ENCODE measurements at regions not wholly inside any gene's neighbourhood (a gene's known extent, or its start where the extent isn't known, plus 50 kb on each side); places are given as distances from the start of the nearest gene placed in this dataset.
A peak's percentile ranks its signal among the peaks of the same experiment; 100 is the strongest.

DNA sequence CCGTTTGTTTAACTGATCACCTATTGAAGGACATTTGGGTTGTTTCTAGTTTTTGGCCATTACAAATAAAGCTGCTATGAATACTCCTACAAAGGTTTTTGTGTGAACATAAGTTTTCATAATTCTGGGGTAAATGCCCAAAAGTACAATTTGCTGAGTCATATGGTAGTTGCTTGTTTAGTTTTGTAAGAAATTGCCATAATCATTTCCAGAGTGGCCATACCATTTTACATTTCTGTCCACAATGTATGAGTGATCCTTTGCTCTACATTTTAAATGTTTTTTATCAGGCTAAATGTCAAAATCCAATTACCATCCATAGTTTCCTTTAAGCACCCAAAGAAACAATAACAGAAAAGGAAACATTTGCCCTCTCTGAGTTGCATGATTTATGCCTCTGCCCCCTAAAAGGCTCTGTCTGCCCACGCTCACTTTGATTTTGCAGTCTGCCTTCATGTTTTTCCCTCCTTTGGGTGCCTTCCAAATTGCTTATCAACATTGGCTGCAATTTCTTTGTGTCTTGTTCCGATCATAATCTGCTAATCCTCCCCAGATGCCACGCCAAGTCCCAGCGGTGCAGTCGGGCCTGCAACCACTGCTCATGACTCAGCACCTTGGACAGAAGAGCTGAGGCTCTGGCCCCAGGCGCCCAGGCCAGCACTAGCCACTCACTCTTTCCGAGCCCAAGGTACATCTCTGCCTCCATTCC lies 339.2 kb downstream of the PIK3R1 start (continued):
- TF ChIP-seq, protein P1, sequence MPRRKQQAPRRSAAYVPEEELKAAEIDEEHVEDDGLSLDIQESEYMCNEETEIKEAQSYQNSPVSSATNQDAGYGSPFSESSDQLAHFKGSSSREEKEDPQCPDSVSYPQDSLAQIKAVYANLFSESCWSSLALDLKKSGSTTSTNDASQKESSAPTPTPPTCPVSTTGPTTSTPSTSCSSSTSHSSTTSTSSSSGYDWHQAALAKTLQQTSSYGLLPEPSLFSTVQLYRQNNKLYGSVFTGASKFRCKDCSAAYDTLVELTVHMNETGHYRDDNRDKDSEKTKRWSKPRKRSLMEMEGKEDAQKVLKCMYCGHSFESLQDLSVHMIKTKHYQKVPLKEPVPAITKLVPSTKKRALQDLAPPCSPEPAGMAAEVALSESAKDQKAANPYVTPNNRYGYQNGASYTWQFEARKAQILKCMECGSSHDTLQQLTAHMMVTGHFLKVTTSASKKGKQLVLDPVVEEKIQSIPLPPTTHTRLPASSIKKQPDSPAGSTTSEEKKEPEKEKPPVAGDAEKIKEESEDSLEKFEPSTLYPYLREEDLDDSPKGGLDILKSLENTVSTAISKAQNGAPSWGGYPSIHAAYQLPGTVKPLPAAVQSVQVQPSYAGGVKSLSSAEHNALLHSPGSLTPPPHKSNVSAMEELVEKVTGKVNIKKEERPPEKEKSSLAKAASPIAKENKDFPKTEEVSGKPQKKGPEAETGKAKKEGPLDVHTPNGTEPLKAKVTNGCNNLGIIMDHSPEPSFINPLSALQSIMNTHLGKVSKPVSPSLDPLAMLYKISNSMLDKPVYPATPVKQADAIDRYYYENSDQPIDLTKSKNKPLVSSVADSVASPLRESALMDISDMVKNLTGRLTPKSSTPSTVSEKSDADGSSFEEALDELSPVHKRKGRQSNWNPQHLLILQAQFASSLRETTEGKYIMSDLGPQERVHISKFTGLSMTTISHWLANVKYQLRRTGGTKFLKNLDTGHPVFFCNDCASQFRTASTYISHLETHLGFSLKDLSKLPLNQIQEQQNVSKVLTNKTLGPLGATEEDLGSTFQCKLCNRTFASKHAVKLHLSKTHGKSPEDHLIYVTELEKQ (CRISPR knock-in tag; IDR thresholded peaks at IDR 0.05) = no peak
- peak; percentile 73 to 80 for TF ChIP-seq KDM1A (IDR thresholded peaks at IDR 0.05)
- TF ChIP-seq, protein P2, sequence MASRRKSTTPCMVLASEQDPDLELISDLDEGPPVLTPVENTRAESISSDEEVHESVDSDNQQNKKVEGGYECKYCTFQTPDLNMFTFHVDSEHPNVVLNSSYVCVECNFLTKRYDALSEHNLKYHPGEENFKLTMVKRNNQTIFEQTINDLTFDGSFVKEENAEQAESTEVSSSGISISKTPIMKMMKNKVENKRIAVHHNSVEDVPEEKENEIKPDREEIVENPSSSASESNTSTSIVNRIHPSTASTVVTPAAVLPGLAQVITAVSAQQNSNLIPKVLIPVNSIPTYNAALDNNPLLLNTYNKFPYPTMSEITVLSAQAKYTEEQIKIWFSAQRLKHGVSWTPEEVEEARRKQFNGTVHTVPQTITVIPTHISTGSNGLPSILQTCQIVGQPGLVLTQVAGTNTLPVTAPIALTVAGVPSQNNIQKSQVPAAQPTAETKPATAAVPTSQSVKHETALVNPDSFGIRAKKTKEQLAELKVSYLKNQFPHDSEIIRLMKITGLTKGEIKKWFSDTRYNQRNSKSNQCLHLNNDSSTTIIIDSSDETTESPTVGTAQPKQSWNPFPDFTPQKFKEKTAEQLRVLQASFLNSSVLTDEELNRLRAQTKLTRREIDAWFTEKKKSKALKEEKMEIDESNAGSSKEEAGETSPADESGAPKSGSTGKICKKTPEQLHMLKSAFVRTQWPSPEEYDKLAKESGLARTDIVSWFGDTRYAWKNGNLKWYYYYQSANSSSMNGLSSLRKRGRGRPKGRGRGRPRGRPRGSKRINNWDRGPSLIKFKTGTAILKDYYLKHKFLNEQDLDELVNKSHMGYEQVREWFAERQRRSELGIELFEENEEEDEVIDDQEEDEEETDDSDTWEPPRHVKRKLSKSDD (conservative IDR thresholded peaks at IDR 0.05; ENCODE audit: low read length) = no peak
- no peak for TF ChIP-seq KLF6 (CRISPR knock-in tag; IDR thresholded peaks at IDR 0.05; ENCODE audit: borderline replicate concordance)
- TF ChIP-seq, protein P3, sequence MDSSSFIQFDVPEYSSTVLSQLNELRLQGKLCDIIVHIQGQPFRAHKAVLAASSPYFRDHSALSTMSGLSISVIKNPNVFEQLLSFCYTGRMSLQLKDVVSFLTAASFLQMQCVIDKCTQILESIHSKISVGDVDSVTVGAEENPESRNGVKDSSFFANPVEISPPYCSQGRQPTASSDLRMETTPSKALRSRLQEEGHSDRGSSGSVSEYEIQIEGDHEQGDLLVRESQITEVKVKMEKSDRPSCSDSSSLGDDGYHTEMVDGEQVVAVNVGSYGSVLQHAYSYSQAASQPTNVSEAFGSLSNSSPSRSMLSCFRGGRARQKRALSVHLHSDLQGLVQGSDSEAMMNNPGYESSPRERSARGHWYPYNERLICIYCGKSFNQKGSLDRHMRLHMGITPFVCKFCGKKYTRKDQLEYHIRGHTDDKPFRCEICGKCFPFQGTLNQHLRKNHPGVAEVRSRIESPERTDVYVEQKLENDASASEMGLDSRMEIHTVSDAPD (CRISPR knock-in tag; IDR thresholded peaks at IDR 0.05) = no peak
- TF ChIP-seq ZNF3 (CRISPR knock-in tag; IDR thresholded peaks at IDR 0.05) = no peak
- TF ChIP-seq GABPB2 (CRISPR knock-in tag; conservative IDR thresholded peaks at IDR 0.05) = no peak
- no peak for TF ChIP-seq ELF4 (CRISPR knock-in tag; IDR thresholded peaks at IDR 0.05)
- TF ChIP-seq ELF1 (tag; IDR thresholded peaks at IDR 0.05) = no peak
- TF ChIP-seq, protein P4, sequence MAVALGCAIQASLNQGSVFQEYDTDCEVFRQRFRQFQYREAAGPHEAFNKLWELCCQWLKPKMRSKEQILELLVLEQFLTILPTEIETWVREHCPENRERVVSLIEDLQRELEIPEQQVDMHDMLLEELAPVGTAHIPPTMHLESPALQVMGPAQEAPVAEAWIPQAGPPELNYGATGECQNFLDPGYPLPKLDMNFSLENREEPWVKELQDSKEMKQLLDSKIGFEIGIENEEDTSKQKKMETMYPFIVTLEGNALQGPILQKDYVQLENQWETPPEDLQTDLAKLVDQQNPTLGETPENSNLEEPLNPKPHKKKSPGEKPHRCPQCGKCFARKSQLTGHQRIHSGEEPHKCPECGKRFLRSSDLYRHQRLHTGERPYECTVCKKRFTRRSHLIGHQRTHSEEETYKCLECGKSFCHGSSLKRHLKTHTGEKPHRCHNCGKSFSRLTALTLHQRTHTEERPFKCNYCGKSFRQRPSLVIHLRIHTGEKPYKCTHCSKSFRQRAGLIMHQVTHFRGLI (CRISPR knock-in tag; IDR thresholded peaks at IDR 0.05) = no peak
- peak; percentile 73 for TF ChIP-seq MAFF (IDR thresholded peaks at IDR 0.05; ENCODE audit: low read length)
- TF ChIP-seq, protein P5, sequence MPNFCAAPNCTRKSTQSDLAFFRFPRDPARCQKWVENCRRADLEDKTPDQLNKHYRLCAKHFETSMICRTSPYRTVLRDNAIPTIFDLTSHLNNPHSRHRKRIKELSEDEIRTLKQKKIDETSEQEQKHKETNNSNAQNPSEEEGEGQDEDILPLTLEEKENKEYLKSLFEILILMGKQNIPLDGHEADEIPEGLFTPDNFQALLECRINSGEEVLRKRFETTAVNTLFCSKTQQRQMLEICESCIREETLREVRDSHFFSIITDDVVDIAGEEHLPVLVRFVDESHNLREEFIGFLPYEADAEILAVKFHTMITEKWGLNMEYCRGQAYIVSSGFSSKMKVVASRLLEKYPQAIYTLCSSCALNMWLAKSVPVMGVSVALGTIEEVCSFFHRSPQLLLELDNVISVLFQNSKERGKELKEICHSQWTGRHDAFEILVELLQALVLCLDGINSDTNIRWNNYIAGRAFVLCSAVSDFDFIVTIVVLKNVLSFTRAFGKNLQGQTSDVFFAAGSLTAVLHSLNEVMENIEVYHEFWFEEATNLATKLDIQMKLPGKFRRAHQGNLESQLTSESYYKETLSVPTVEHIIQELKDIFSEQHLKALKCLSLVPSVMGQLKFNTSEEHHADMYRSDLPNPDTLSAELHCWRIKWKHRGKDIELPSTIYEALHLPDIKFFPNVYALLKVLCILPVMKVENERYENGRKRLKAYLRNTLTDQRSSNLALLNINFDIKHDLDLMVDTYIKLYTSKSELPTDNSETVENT (CRISPR knock-in tag; IDR thresholded peaks at IDR 0.05) = no peak
- TF ChIP-seq GTF2E2 (tag; IDR thresholded peaks at IDR 0.05) = no peak
- no peak for TF ChIP-seq NR3C1 (CRISPR knock-in tag; IDR thresholded peaks at IDR 0.05)
- no peak for TF ChIP-seq SRSF9 (IDR thresholded peaks at IDR 0.05; ENCODE audit: borderline replicate concordance, low read depth, low read length)
- no peak for TF ChIP-seq PHB2 (IDR thresholded peaks at IDR 0.05; ENCODE audit: low read depth)
- peak; percentile 52; the same call in 1 of the 2 replicates for TF ChIP-seq MTA3 (IDR thresholded peaks at IDR 0.05; ENCODE audit: borderline replicate concordance)

Data from K562 (cell line).